GM18519 (cell line): ENCODE measurements at regions not wholly inside any gene's neighbourhood (a gene's known extent, or its start where the extent isn't known, plus 50 kb on each side); places are given as distances from the start of the nearest gene placed in this dataset.

Experiments
- ATAC-seq: cut with Tn5 transposase; IDR thresholded peaks from one replicate; pipeline ENCODE4 v1.9.1; 2021; ENCODE audit warnings: mild to moderate bottlenecking, moderate library complexity; ENCODE audit not compliant: unreplicated experiment, low FRiP score

GRCh38 chr4:54484383-54484782 lies 173.4 kb upstream of the KIT start:
- ATAC-seq: no peak

DNA sequence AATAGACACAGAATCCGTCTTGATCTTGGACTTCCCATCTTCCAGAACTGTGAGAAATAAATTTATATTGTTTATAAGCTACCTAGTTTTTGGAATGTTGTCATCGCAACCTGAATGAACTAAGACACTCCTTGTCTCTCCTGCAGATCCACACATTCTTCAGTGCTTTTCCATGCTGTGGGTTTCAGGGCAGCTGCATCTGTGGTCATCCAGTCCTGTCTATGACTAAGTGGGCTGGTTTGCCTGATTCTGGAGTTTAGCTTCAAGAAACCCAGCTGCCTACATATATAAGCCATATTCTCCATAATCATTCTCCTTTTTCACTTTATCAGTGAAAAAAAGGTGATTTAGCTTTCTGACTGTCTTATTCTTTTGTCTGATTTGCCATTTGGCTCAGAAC lies 170.3 kb upstream of the KIT start:
- no peak for ATAC-seq

DNA sequence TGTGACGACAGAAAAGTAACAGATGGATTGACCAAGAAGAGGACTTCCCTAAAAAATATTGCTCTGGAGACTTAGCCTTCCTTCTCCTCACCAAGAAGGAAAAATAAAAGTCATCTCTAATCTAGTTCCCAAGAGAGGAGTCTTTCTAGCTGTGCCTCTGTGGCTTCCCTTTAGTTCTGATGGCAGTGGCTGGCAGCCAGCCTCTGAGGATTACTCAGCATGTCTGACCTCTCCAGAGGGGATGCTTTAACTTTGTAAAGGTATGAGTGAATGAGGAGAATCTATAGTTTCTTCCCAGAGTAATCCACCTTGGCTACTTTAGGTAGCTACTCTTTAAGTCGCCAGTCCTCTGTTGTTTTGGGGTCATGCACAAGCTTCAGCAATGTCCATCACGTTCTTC lies 163.9 kb upstream of the KIT start:
- no peak for ATAC-seq

GRCh38 chr4:54495091-54495490 lies 162.7 kb upstream of the KIT start:
- no peak for ATAC-seq

GRCh38 chr4:54495641-54496040 lies 162.1 kb upstream of the KIT start:
- no peak for ATAC-seq

DNA sequence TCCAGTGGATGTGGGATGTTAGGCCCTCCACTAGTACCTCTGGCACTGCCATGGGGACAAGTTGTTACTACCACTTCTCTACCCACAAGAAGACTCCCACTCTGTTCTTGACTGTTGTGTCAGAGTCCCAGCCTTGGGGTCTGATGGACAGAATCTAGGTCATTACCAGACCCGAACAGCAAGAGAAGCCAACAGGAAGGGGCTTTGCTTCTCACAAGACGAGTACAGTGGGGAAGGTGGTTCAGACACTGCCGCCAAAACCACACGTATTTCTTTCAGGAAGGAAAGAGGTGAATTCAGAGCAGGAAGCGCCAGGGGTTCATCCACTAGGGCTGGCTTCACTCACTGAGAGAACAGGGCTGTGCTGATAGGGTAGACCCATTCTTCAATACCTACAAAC lies 161.3 kb upstream of the KIT start:
- no peak for ATAC-seq

DNA sequence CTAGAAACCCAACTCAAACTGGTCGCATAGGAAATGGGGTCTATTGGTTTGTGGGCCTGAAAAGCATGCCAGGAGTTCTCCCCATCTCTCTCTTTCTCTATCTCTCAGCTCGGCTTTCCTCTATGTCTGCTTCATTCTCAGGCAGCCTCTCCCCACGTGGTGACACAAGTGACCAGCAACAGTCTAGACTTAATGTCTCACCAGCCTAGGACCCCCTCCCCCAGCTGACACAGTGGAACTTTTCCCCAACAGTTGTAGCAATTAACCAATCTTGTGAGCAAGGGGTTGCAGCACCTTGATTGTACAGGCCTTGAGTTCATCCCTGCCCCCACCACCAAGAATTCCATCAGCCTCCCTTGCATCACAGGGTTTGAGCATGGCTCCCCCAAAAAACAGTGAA lies 159.8 kb upstream of the KIT start:
- ATAC-seq: no peak

- no peak for ATAC-seq
Measured at GRCh38 chr4:54498661-54499111, 159.1 kb upstream of the KIT start.

- no peak for ATAC-seq
Measured at GRCh38 chr4:54499308-54500074, 158.3 kb upstream of the KIT start.

- no peak for ATAC-seq
Measured at GRCh38 chr4:54505362-54505761, 152.4 kb upstream of the KIT start.

GRCh38 chr4:54505996-54506395 lies 151.8 kb upstream of the KIT start:
- ATAC-seq: no peak

DNA sequence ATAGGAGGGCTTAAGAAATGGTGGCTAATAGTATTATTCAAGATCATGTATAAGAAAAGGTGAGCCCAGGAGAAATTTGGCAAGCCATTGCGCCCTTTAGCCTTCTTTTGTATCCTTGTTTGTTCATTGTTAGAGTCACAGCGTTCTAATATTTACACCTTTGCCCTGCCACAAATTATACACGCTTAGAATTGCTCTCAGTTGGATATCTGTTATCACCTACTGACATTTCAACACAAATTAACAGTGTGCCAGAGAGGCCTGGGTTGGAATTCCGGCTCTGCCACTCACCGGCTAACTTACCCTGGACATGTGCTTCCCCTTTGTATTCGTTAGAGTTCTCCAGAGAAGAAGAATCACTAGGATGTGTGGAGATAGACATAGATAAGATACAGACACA lies 148.7 kb upstream of the KIT start:
- ATAC-seq: no peak

DNA sequence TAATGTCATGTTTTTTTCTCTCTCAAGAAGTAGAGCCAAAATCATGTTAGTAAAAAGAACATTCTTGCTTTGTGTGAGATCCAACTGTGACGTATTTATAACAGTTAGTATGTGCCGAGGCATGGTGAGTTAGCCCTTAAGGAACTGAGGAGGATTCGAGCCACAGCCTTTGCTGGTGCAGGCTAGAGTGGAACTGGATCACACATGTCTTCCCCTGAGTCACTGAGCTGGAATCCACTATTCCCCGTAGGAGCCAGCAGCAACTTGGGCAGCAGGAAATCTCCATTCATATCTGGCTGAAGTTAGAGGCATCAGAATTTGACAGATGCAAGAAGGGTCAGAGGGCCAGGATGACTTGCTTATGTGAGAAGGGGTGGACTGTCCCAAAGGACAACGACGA lies 144.6 kb upstream of the KIT start:
- no peak for ATAC-seq

- ATAC-seq: no peak
Measured at GRCh38 chr4:54513741-54514140, 144.0 kb upstream of the KIT start.

GRCh38 chr4:54516556-54517215 lies 141.1 kb upstream of the KIT start:
- ATAC-seq: no peak

- no peak for ATAC-seq
Measured at GRCh38 chr4:54517781-54518444, 139.8 kb upstream of the KIT start.

DNA sequence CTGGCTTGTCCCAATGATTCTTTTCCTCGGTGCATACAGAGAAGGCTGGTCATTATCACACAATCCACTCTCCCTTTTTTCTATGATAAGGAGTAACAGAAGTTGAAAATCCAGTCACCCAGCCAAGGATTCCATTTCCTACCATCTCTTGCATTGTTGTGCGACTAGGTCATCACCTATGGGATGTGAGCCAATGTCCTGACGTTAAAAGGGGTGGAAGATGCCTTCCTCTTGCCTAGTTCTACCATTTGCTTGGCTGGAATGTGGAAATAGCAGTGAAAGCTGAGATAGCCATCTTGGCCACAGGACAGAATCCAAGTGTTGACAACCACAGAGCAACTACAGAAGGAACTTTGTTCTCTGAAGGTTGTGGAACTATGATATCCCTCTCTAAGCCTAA lies 132.2 kb upstream of the KIT start:
- ATAC-seq: no peak

DNA sequence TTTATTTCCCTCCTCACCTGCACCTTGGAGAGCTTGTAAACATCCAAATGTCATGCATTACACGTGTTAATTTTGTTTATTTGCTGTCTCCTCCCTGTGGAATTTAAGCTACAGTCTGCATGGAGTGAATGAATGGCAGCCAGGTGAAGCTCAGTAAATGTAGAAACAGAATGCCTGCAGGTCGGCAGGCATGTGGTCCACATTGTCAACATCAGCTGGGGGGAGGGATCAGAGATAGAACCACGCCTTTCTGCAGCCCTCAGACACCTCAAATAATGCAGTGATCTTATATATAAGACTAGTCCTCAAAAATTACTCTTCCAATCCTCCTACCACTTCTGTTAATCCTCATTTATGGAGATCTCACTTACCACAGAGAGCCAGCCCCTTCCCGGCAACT lies 131.2 kb upstream of the KIT start:
- ATAC-seq: no peak

DNA sequence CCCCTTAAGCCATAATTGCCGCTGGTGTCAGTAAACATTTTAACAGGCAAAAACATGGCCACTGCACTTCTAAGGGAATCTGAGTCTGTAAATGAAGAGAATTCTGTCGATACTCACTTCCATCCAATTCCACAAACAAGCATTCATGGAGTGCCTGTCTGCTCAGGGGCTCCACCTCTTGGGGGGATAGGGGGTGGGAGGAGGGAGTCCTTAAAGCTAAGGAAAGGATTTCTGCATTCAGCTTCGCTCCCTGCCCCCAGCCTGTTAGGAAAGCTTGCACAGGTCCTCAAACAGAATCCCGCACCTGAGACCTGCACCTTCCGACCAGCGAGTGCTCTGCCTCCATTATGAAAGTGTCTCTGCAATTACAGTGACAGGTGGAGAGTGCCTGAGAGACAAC lies 130.2 kb upstream of the KIT start:
- no peak for ATAC-seq

DNA sequence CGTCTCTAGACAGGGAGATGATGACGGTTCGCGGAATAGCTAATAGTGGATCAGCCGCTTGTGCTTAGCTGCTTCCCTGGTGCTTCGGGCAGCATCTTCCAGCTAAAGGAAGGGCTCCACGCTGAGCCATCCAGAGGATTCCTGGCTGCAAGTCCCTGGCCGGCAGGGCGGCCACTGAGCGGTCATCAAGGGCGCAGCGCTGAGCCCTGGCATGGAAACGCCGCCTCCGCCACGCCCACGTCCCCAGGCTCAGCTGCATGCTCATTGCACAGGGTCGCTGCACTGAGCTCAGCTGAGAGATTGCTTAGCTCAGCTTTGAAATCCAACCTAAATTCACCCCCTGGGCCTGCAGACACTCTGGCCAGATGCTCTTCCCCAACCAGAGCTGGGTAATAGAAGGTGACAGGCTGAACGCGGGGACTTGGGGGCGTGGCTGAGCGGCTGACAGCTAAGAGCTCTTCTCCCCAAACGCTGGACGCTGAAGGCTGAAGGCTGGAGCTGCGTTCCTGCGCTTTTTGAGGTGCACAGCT lies 118.2 kb upstream of the KIT start:
- no peak for ATAC-seq

DNA sequence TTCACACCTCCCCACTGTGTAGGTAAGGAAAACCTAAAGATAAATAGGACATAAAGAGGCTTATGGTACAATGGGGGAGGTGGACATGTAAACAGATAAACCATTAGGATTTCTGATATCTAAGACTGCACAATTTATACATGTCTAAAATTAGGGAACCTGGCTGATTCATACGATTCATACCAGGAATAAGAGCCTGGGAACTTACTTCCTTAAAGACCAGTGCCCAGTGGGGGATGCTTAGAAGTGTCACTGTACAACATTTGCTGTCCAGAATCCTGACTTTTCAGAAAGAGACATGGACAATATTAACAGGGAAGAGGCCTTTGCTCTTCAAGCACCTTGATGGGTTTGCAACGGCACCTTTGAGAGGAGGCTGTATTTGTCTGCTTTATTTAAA lies 116.8 kb upstream of the KIT start:
- no peak for ATAC-seq
